ENCODE measurements at regions not wholly inside any gene's neighbourhood (a gene's known extent, or its start where the extent isn't known, plus 50 kb on each side); places are given as distances from the start of the nearest gene placed in this dataset.
A peak's percentile ranks its signal among the peaks of the same experiment; 100 is the strongest.

- DNase-seq (ENCODE audit: low read depth in 2 of 2), result no peak
Measured at GRCh38 chr14:100638211-100638855, 51.1 kb upstream of the BEGAIN start.

DNA sequence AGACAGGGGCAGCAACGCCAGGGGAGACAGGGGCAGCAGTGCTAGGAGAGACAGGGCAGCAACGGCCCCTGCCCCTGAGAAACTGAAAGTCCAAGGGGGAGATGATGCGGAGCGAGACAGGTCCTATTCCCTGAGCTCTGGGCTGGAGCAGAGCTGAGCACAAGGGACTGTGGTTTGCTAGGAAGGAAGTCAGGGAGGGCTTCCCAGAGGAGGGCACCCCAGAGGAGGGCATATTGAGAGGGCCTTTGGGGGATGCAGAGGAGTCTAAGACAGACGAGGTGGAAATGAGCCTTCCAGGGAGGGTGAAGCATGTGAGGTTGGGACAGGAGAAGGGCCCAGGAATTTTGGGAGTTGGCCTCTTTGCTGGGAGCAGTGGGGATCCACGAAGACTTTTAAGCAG, 52.1 kb upstream of the BEGAIN start:
- no peak for DNase-seq (ENCODE audit: low read depth in 2 of 2)

DNA sequence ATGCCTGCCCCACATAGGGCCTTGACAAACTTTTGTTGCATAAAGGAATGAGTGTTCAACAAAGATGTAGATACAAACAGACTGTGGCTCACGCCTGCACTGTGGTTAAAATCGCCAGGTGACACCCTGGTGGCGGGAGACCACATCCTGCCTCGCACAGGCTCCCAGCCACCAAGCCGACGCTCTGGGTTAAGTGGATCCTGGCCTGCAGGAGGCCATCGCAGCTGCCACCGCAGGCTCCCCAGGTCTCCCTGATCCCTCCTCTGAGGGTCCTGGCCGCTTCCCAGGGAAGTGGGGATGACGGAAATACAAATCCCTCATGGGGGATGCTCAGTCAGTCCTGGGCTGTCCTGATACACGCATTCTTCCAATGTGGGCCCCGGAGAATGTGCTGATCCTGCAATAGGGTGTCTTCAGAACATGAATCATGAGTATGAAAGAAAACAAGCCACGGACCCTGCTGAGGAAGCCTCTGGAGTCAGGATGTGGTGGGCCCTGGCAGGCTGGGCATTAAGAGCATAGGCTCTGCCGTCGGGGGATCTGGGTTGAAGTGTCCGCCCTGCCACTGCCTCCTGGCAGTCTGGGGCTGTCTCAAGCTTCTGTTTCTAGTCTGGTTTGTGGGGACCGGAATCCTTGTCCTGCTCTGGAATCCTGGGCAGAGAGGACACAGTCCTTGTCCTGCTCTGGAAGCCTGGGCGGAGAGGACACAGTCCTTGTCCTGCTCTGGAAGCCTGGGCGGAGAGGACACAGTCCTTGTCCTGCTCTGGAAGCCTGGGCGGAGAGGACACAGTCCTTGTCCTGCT, 53.5 kb upstream of the BEGAIN start:
- DNase-seq (ENCODE audit: low read depth in 2 of 2), result peak; percentile 56 to 67

GRCh38 chr14:100641274-100641860, 54.1 kb upstream of the BEGAIN start:
- DNase-seq (ENCODE audit: low read depth in 2 of 2), result no peak

DNA sequence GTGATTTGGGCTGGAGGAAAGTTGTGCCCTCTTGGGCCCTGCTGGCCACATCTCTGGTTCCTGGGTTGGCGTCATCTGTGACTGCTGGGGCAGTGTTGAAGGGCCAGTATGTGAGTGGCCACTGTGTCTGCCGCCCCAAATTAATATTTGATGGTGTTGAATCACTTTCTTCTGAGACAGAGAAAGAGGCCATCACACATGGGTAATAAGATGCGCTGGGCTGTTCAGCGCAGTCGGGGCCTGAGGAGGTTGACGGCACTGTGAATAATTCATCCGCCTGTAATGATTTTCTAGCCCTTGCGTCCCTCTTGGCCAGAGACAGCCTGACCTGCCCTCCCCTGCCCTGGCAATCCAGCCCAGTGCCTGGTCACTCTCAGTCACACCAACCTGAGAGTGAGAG, 56.2 kb upstream of the BEGAIN start:
- no peak for DNase-seq (ENCODE audit: low read depth in 2 of 2)

GRCh38 chr14:100644383-100644782, 57.2 kb upstream of the BEGAIN start:
- DNase-seq (ENCODE audit: low read depth in 2 of 2), result no peak

GRCh38 chr14:100644784-100645183, 57.6 kb upstream of the BEGAIN start:
- DNase-seq (ENCODE audit: low read depth in 2 of 2), result no peak

GRCh38 chr14:100645196-100645981, 58.2 kb upstream of the BEGAIN start:
- peak; percentile 88 to 91 for DNase-seq (ENCODE audit: low read depth in 2 of 2)

GRCh38 chr14:100645982-100646314, 58.7 kb upstream of the BEGAIN start:
- DNase-seq (ENCODE audit: low read depth in 2 of 2), result no peak

- no peak for DNase-seq (ENCODE audit: low read depth in 2 of 2)
Measured at GRCh38 chr14:100648474-100649172, 61.4 kb upstream of the BEGAIN start.

GRCh38 chr14:100649173-100649519, 61.9 kb upstream of the BEGAIN start:
- no peak for DNase-seq (ENCODE audit: low read depth in 2 of 2)

DNA sequence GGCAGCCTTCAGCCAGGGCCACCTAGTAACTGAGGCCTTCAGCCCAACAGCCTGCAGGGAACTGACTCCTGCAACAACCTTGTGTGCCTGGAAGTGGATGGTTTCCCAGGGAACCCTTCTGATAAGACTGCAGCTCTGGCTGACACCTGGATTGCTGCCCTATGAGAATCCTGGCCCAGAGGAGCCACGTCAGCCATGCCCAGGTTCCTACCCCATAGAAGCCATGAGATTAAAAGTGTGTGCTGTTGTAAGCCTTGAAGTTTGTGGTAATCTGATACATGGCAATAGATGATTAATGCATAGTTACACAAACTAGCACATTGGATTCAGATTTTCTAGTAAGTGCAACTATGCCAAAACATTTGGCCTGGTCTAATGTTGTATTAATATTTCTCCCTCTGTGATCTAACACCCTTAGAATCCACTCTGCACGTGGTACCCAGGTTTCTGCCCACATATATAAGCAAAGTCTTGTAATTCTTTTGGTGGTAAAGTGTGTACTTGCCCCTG, 64.8 kb upstream of the BEGAIN start:
- no peak for DNase-seq (ENCODE audit: low read depth in 2 of 2)

DNA sequence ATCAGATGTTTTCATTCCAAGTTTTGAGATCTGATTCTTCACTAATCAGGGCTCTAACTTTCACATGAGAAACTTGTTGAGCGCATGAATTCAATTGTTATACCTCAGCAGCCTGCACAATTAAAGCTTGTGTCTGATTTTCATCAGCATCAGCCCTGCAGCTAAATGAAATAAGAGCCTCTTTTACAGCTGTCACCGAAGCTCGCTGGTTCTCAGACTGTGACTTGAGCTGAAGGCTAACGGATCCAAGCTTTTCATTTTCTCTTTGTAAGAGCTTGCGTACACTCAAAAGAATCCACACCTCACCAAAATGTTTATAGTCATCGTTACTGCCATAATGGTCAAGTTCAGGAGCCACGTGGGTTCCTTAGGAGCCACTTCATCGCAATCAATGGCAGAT, 65.5 kb upstream of the BEGAIN start:
- no peak for DNase-seq (ENCODE audit: low read depth in 2 of 2)

DNA sequence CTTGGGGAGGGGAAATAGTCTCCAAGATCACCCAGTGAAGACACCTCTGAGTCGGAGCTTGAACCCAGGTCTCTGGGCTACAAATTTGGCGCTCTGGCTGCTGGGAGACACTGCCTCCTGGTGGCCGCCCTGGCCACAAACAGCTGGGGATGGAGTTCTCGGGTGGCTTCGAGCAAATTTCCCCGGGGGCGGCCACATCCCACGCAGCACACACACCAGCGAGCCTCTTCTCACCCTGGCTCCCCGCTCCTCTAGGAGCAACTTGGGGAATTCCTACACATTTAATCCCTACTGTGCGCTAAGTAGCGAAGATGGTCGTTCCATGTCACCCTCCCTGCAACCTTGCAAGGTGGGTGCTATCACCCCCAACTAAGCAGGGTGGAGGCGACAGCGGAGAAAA, 66.2 kb upstream of the BEGAIN start:
- DNase-seq (ENCODE audit: low read depth in 2 of 2), result peak; percentile 15 to 36

DNA sequence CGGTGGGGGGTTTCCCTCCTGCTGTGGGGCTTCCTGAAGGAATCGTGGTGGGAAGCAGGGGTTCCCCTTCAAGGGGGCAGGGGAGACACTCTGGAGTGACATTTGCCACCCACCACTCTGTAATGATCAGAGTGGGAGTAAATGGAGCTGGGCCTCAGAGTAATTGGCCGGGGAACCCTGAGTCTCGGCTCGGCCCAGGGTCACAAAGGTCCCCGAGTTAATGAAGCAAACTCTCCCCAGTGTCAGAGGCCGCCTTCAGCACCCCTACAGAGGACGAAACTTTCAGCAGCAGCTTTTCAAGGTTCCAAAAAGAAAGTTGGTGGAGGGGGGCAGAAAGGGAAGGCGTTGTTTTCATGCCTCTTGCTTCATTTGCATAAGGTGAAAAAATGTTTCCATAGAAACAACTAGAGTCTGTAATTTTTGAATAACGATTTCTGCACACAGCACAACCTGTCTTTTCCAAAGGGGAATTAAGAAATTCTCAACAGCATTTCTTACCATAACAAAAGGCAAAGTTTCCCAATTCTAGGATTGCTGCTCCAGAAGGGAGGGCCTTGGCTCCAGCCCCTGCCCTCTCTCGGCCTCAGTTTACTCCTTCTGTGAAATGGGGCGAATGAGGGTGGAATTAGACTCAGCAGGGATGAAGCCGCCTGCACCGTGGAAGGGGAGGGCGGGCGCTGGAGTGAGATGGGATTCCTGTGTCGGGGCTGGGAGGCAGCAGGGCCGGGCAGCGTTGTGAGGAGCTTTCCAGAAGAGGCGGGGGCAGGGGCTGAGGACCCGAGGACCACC, 67.0 kb upstream of the BEGAIN start:
- DNase-seq (ENCODE audit: low read depth in 2 of 2), result no peak

GRCh38 chr14:100654814-100655740, 67.9 kb upstream of the BEGAIN start:
- DNase-seq (ENCODE audit: low read depth in 2 of 2), result peak; percentile 13 to 28

DNA sequence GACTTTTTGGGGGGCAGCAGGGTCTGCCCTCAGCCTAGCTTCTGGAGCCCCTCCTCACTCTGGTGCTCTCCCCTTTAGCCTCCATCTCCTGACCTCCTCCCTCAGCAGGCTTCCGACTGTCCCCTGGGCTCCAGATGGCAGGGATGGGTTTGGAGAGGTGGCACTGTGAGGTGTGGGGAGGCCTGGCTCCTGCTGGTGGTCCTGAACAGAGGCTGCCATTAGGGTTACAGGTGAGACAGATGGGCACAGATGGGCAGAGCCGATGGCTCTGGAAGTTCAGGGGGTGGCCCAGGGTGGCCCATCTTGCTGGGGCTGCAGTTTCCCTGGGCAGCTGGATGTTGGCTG, 68.5 kb upstream of the BEGAIN start:
- no peak for DNase-seq (ENCODE audit: low read depth in 2 of 2)

DNA sequence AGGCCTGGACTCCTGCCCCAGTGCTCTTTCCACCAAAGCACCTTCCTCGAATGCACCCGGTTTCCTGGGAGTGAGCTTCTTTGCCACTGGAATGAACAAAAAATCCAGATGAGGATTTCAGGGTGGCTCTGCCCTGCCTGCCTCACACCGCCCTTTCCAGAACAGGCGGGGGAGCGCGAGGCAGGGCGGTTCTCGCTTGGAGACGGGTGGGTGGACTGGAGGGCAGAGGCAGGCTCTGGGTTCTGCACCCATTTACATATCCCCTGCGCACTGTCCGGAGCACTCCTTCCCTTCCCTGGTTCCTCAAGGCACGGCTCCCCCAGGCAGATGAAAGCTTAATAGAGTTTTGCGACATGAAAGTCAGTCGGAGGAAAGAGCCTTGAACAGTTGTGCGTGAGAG, 69.7 kb upstream of the DLK1 start:
- no peak for DNase-seq (ENCODE audit: low read depth in 2 of 2)

GRCh38 chr14:100657780-100658179, 68.9 kb upstream of the DLK1 start:
- DNase-seq (ENCODE audit: low read depth in 2 of 2), result no peak
